Liver (tissue), 8 donors: ENCODE measurements at regions not wholly inside any gene's neighbourhood (a gene's known extent, or its start where the extent isn't known, plus 50 kb on each side); places are given as distances from the start of the nearest gene placed in this dataset.

Experiments
- DNase-seq: peaks from one replicate; pipeline ENCODE4 v3.0.0-alpha.2; 2017; ENCODE audit warnings: low spot score
- H3K27ac ChIP-seq, 2 donors: one replicate each; pipeline ENCODE4 v1.7.0; 2013; ENCODE audit warnings: inconsistent platforms in 2 of 2, low read length in 2 of 2, control low read depth in 1 of 2, low read depth in 1 of 2, mild to moderate bottlenecking in 1 of 2
- H3K27me3 ChIP-seq, 4 donors: one replicate each; pipeline versions ENCODE4 v1.6.1 to v1.7.0; 2013; ENCODE audit warnings: low read length in 3 of 4, inconsistent platforms in 1 of 4, mild to moderate bottlenecking in 1 of 4, moderate library complexity in 1 of 4; ENCODE audit not compliant: control insufficient read depth in 4 of 4, insufficient read depth in 4 of 4
- H3K36me3 ChIP-seq, 4 donors: one replicate each; pipeline versions ENCODE4 v1.6.1 to v1.7.0; 2013; ENCODE audit warnings: low read length in 3 of 4, mild to moderate bottlenecking in 3 of 4, low read depth in 1 of 4, moderate library complexity in 1 of 4; ENCODE audit not compliant: control insufficient read depth in 4 of 4, insufficient read depth in 3 of 4
- H3K4me1 ChIP-seq, 4 donors: one replicate each; pipeline versions ENCODE4 v1.6.1 to v1.7.0; 2013; ENCODE audit warnings: low read length in 3 of 4, mild to moderate bottlenecking in 3 of 4, moderate library complexity in 1 of 4; ENCODE audit not compliant: control insufficient read depth in 4 of 4, insufficient read depth in 4 of 4
- H3K4me3 ChIP-seq, 3 donors: one replicate each; pipeline versions ENCODE4 v1.6.1 to v1.7.0; 2013; ENCODE audit warnings: low read length in 3 of 3, control low read depth in 1 of 3, low read depth in 1 of 3, mild to moderate bottlenecking in 1 of 3
- H3K9ac ChIP-seq, 2 donors: one replicate each; pipeline ENCODE4 v1.7.0; 2013; ENCODE audit warnings: low read length in 2 of 2, mild to moderate bottlenecking in 2 of 2, moderate library complexity in 2 of 2, control low read depth in 1 of 2, low read depth in 1 of 2
- H3K9me3 ChIP-seq, 4 donors: one replicate each; pipeline versions ENCODE4 v1.6.1 to v1.7.0; 2013; ENCODE audit warnings: low read length in 3 of 4; ENCODE audit not compliant: control insufficient read depth in 4 of 4
- CTCF ChIP-seq: fragments of 150-350 bp; IDR thresholded peaks from 2 replicates; pipeline ENCODE4 v1.5.1; 2017; ENCODE audit warnings: improper control_type of control experiment, low read depth, low read length; ENCODE audit not compliant: missing input control
- EGR1 ChIP-seq, 2 donors: IDR thresholded peaks; 2 replicates each; pipeline ENCODE4 v1.6.1; 2016 to 2018; ENCODE audit warnings: antibody characterized with exemption in 2 of 2, low read depth in 2 of 2
- FOXA1 ChIP-seq: IDR thresholded peaks from 2 replicates; pipeline ENCODE4 v1.6.1; 2016; ENCODE audit warnings: antibody characterized with exemption
- FOXA2 ChIP-seq: IDR thresholded peaks from 2 replicates; pipeline ENCODE4 v1.6.1; 2016; ENCODE audit warnings: antibody characterized with exemption
- GABPA ChIP-seq, 2 donors: IDR thresholded peaks in 1 of 2; conservative IDR thresholded peaks in 1 of 2; 2 replicates each; pipeline ENCODE4 v1.6.1; 2016; ENCODE audit warnings: antibody characterized with exemption in 2 of 2, mild to moderate bottlenecking in 1 of 2, moderate library complexity in 1 of 2
- HNF4A ChIP-seq, 2 donors: conservative IDR thresholded peaks; 2 replicates each; pipeline ENCODE4 v1.6.1; 2016; ENCODE audit warnings: antibody characterized with exemption in 2 of 2, mild to moderate bottlenecking in 2 of 2
- HNF4G ChIP-seq: IDR thresholded peaks from 2 replicates; pipeline ENCODE4 v1.6.1; 2016; ENCODE audit warnings: antibody characterized with exemption
- JUND ChIP-seq, 2 donors: IDR thresholded peaks; 2 replicates each; pipeline ENCODE4 v1.6.1; 2016; ENCODE audit warnings: antibody characterized with exemption in 2 of 2
- NR2F2 ChIP-seq: IDR thresholded peaks from 2 replicates; pipeline ENCODE4 v1.6.1; 2016; ENCODE audit warnings: antibody characterized with exemption
- RAD21 ChIP-seq, 2 donors: IDR thresholded peaks; 2 replicates each; pipeline ENCODE4 v1.6.1; 2016; ENCODE audit warnings: antibody characterized with exemption in 2 of 2, mild to moderate bottlenecking in 2 of 2
- REST ChIP-seq: IDR thresholded peaks from 2 replicates; pipeline ENCODE4 v1.6.1; 2016; ENCODE audit warnings: antibody characterized with exemption, mild to moderate bottlenecking
- RXRA ChIP-seq, 2 donors: IDR thresholded peaks; 2 replicates each; pipeline ENCODE4 v1.6.1; 2017 to 2018; ENCODE audit warnings: antibody characterized with exemption in 2 of 2, mild to moderate bottlenecking in 1 of 2
- SP1 ChIP-seq: IDR thresholded peaks from 2 replicates; pipeline ENCODE4 v1.6.1; 2018; ENCODE audit warnings: antibody characterized with exemption, mild to moderate bottlenecking
- YY1 ChIP-seq: IDR thresholded peaks from 2 replicates; pipeline ENCODE4 v1.6.1; 2016; ENCODE audit warnings: antibody characterized with exemption, mild to moderate bottlenecking
- ZBTB33 ChIP-seq: IDR thresholded peaks from 2 replicates; pipeline ENCODE4 v1.6.1; 2016; ENCODE audit warnings: antibody characterized with exemption
- WGBS: extraction: QIAGEN DNeasy Blood & Tissue Kit; methylation state at CpG from one replicate; pipeline ENCODE4 v1.1.7; 2013; 5-methylcytosine and 5-hydroxymethylcytosine counted together
- TF ChIP-seq, protein P1 (sequence below): IDR thresholded peaks from 2 replicates; pipeline ENCODE4 v1.6.1; 2016; ENCODE audit warnings: antibody characterized with exemption
- TF ChIP-seq, protein P2 (sequence below): IDR thresholded peaks from 2 replicates; pipeline ENCODE4 v1.6.1; 2016; ENCODE audit warnings: antibody characterized with exemption
- donor health status: healthy.
- donor health status: healthy.
- donor health status: healthy.
- donor health status: healthy.
- donor health status: healthy.

- 88% methylated on average over 2 of the region's 2 CpGs for WGBS
Measured at GRCh38 chr1:194473766-194474165, 1287.4 kb upstream of the B3GALT2 start.

More at GRCh38 chr1:194473766-194474165, 1287.4 kb upstream of the B3GALT2 start:
- Histone ChIP-seq H3K4me3 (no peak overlapping the region), H3K36me3 (no peaks in the 10 kb centered on the region), H3K4me1 (no peaks in the 10 kb centered on the region), H3K27me3 (peaks cover 0 to 4% (median 0%) of the 10 kb centered on the region in 4 donors), H3K9me3 (no peaks in the 10 kb centered on the region), H3K9ac (no peak overlapping the region), H3K27ac (no peak overlapping the region)
- DNase-seq = no peak
- TF ChIP-seq RXRA (IDR thresholded peaks at IDR 0.05) (no peak), RAD21 (IDR thresholded peaks at IDR 0.05) (no peak), REST (no peak), JUND (IDR thresholded peaks at IDR 0.05) (no peak), HNF4G (no peak), FOXA1 (no peak), SP1 (no peak), HNF4A (conservative IDR thresholded peaks at IDR 0.05) (no peak), EGR1 (IDR thresholded peaks at IDR 0.05; ENCODE audit: low read depth in 2 of 2) (no peak), FOXA2 (no peak), CTCF (no peak), NR2F2 (no peak), YY1 (no peak), GABPA (IDR thresholded peaks at IDR 0.05 in 1 of 2, conservative IDR thresholded peaks at IDR 0.05 in 1 of 2) (no peak), ZBTB33 (no peak)
- TF ChIP-seq, protein P1, sequence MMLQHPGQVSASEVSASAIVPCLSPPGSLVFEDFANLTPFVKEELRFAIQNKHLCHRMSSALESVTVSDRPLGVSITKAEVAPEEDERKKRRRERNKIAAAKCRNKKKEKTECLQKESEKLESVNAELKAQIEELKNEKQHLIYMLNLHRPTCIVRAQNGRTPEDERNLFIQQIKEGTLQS = no peak
- TF ChIP-seq, protein P2, sequence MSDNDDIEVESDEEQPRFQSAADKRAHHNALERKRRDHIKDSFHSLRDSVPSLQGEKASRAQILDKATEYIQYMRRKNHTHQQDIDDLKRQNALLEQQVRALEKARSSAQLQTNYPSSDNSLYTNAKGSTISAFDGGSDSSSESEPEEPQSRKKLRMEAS = no peak
